LHCN-M2 (cell line): ENCODE measurements at regions not wholly inside any gene's neighbourhood (a gene's known extent, or its start where the extent isn't known, plus 50 kb on each side); places are given as distances from the start of the nearest gene placed in this dataset.

Experiments
- DNase-seq: peaks from one replicate; pipeline ENCODE4 v3.0.0-alpha.2; 2012; ENCODE audit warnings: low read depth

DNA sequence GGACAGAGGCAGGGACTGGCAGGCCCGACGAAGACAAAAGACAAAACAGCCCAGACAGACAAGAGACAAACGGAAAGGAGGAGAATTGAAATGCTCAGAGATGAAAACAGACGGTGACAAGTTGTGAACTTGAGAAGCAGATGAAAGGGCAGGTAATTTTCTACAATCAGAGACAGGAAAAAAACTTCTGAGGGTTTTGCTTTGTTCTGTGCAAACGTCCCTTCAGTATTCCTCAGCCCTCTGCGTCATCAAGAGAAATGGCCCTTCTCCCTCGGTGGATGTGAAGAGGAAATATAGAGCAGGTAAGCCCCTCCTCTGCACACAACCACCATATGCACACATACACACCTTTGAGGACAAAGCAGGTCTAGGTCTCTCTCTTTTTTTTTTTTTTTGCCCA is 206.6 kb downstream of the UACA start:
- DNase-seq = no peak

DNA sequence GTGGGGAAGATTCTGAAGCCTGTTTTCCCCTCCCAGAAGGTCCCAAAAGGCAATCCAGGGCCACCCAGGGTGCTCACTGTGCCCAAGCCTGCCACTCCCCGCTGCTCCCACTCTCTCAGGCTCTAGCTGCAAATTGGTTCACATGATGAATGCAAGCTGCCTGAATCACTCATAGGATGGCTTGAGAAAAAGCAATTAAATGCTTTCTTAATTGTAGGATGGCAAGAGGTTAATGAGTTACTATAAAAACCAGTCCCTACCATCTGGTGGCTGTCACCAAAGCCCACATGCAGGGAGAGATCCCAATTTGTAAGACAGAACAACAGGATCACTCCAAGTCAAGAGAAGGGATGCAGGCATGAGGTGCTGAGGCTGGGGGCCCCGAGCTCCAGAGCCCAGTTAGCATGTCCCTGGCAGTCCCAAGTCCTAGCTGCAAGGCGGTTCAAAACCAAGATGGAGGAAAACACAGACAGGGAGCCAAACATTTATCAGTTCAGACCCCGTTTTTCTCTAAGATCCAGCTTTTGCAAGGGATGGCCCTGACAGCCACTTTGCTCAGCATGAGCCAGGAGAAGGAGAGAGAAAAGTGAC is 207.1 kb downstream of the UACA start:
- DNase-seq = no peak

DNA sequence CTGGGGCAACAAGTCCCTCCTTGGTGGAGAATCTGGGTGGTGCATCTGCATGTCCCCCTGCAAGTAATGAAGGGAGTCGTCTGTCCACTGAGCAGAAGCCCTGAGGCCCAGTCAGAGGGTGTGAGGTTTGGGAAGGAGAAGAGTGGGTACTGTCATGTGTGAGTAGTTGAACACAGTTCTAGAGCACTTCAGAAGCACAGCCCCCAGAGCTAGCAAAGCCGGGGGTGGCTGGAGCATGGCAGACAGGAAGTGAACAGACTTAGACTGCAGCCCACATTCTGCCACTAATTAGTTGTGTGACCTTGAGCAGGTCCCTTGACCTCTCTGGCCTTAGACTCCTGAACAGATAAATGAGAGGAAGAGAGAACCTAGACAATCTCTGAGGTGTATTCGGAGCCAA is 207.6 kb downstream of the UACA start:
- no peak for DNase-seq

DNA sequence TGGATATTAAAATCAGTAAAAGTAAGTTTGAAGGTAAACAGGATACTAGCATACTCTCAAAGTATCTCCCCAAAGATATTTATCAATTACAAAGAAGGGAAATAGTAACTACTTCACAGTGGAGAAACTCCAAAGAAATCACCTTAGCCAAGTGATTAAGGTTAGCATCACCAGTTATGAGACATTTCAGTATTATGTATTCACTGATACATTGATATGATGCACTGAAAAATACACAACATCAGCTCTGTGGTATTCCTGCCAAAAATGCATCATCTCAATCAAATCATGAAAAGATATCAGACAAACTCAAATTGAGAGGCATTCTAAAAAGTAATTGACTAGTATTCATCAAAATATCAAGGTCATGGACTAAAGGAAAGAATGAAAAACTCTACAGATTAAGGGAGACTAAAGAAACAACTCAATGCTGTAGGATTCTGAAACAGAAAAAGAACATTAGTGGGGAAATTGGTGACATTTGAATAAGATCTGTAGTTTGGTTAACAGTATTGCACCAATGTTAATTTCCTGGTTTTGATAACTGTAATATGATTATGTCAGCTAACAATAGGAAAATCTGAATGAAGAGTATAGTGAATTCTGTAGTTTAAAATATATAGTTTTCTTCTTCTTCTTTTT is 215.4 kb downstream of the UACA start:
- no peak for DNase-seq

DNA sequence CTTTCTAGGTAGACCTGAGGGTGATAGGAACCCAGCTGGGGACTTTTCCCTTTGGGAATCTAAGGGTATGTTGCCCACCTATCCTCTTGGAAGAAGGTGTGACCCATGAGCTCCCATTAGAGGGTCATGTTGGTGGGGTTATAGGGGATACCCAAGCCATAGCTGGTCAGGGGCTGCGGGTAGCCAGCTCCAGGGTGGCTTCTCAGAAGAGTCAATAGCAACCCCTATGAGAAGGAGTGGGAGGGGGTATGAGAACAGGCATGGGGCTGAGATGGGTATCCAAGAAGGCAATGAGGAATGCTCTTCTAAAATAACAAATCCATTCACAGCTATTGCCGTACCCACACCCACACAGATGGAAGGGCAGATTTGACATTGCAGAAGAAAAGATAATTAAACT is 217.8 kb downstream of the UACA start:
- no peak for DNase-seq

DNA sequence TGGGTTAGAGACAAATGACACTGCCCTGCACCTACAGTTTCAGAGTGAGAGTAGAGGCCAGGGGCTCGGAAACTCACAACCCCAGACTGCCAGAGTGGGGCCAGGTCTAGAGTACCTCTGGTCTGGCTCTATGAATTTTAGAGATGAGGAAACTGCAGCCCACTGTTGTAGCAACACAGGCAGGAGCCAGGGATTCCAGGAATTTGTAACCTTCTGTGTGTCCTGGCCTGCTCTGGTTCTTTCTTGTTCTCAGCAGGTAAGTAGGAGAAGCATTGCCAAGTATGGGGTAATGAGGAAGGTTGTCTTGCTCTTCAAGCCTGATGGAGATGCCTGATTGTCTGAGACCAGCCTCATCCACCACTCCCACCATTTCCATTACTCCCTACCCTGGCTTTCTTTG is 221.8 kb downstream of the UACA start:
- DNase-seq = no peak

DNA sequence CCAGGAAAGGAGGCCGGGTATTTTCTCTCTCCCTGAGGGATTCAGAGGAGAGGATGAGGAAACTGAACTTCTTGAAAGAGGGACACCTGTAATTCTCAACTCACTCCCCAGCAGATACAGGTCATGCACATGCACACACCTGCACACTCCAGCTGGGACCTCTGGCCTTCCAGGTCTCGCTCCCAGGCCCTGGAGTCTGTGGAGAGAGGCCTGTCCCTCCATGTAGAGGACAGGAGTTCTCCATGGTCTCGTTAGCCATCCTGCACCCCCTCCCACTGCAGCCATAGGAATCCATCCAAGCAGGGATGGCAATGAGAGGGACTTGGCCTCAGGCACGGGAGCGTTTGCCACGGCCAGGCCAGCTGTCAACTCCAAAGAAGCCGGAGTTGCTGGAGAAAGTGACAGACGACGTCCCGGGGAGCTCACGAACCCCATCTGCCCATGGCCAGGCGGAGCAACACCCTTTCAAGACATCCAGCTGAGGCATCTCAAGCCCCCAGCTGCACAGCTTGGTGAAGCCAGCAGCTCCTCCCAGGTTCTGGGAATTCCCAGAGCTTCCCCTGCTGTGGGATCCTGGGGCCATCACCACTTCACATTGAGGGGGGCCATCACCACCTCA is 223.3 kb downstream of the UACA start:
- DNase-seq = no peak

DNA sequence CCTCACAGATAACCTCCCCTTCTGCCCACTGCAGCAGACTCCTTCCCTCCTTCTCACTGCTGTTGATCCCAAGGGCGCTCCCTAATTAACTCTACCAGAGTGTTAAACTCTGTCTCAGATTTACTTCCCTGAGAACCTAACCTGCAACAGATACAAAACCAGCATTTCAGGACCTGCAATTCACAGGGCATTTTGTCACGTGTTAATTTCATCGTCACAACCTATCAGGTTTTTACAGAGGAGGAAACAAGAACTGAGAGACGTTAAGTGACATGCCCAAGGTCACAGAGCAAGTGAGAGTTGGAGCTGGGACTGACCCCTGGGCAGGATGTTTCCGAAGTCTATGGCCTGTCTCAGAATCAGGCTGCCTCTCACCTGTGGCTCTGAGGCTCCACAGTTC is 223.9 kb downstream of the UACA start:
- DNase-seq = no peak

DNA sequence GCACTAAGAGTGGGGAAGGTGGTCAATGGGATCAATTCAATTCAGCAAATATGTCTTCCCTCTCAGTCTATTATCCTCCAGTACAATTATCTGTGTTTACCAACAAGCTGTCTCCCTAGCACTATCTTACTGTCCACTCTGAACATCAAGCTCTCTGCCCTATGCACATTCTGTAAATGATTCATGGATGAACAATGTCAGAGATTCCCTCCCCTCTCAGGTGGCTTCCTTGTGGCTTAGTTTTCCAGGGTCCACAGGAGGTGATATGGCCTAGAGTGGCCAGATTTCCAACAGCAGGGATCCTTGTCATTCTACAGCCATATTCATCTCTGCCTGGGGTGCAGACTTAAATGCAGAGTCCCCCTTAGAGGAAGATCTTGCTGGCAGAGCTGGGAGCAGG is 225.1 kb downstream of the UACA start:
- DNase-seq = no peak

DNA sequence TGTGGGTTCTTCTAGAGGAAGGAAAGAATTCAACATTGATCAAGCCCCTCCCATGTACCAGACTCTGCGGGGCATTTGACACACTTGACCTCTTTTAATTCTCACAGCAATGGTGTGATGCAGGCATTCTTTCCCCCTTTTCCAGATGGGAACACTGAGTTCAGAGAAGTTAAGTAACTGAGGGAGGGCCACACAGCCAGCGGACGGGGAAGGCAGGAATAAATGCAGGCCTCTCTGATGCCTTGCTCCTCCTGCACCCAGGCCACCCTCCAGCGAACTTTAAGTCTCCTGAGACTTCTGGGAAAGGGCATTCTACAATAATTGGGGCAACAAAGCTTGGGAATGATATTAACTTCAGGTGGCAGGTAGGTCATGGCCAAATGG is 227.4 kb downstream of the UACA start:
- DNase-seq = no peak

DNA sequence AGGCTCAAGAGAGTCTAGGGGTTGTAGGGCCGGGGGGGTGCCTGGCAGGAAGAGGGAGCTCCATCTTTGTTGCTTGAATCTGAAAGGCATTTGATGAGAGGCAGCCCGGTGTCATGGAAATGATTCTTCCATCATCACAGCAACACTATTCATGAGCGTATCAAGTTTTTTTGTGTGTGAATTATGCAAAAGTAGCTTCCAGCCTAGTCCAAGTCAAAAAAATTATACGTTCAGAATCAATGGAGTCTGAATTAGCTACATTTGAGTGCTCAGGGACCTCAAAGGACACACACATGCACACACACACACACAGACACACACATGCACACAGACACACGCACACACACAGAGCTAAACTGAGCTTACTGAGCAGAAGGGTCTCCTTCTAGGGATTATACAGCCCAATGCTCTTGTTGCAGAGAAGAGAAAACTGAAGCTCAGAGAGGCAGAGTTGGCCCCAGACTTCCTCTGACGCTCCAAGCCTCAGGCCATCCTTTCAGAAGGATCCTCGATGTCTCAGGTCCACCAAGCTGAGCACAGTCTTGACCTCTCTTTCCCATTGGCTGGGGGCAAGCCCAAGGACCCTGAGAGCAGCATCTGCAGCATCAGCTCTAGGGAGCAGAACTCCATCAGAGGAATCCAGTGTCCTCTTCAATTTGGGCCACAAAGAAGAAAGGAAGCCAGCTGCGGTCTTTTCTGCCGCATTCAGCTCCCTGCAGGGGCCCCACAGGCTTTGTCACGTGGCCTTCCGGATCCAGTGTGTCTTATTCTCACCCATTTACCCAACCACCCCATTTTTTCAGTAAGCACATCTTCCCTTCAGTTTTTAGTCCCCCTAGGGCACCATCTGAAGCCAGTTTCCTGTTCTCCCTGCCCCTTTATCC is 228.0 kb downstream of the UACA start:
- DNase-seq = no peak

DNA sequence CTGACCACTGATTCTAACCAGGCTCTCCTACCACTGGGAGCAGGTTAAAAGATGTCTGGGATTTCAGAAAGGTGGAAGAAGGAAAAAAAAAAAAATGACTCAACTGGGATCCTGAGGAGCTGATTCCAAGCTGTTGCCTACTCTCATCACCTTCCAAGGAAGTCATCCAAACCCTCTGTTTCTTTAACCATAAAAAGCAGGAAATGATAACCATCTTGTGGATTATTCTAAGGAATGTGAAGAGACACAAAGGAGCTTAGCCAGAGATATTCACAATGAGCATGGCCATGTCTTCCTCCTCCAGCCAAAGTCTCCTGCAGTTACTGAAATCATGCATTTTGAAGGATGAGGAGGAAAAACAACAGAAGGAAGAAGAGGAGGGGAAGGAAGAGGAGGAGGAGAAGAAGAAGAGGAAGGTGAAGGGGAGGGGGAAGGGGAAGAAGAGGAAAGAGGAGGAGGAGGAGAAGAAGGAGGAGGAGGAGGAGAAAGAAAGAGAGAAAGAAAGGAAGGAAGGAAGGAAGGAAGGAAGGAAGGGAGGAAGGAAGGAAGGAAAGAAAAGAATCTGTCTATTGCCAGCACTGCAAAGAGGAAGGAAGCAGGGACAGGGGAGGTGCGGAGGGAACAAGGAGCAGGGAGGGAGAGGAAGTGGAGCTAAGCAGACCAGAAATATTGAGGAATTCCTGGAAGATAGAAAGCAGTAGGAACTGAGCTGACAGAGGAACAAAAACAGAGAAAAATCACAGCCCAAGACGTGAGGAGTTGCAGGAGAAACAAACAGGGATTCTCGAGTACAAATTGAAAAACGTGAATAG is 229.2 kb downstream of the UACA start:
- DNase-seq = no peak

DNA sequence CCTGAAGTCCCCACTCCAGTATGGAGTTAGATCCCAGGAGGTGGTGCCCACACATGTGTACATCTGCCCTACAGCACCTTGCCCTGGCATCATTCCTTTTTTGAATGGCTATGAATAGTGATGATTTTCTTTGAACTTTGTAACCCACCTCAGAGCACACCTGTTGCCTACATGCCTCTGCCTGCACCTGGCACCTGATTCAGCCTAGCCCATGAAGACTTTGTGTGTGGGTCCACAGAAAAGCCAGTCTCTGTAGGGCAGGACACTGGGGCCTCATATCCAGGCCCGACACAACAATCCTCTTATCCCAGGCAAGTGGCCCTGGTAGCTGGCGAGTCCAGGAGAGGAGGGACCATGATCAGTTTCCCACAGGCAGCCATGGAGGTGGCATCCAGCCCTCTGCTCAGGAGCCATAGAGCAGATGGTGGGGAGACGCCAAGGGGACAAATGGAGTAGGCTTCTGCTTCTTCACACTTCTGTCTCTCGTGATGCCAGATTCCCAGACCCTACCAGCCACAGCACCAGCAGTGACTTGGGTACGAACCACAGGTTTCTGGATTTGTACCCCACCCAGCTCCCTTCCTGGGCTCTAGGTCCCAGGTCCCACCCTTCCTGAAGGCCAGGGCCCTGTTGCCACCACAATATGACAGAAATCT is 230.7 kb downstream of the UACA start:
- DNase-seq = no peak

DNA sequence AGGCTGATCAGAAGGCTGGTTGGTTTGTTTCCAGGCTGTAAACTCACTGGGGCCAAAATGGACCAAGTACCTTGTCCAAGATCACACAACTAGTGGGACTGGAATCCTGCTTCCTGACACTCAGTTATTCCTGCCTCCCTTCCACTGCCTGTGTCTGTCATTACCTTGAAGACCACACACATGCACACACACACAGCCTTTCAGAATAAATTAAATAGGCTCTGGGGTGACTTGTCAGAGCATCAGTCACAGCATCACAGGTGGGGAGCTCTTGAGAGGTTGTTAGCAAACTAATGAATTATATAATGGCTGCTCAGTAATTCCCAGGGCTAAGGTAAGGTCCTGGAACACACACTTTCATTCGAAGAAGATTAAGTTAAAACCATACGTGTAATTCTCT is 231.8 kb downstream of the UACA start:
- no peak for DNase-seq

DNA sequence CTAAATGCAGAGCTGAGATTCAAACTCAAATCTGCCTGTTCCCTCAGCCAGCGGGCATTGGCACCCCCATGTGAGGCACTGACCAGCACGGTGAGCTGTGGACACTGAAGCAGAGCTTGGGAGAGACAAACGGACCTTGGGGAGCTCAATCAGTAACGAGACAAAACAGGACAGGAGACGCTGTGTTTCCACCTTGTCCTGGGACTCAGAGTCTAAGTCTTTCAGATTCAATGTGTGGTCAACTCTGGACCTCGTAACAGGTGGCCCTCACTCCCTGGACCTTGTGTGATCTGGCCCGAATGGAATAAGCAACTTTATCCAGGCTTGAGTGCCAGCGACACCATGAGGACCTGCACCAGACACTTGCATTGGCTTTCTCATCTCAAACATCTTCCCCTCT is 232.5 kb downstream of the UACA start:
- DNase-seq = no peak

DNA sequence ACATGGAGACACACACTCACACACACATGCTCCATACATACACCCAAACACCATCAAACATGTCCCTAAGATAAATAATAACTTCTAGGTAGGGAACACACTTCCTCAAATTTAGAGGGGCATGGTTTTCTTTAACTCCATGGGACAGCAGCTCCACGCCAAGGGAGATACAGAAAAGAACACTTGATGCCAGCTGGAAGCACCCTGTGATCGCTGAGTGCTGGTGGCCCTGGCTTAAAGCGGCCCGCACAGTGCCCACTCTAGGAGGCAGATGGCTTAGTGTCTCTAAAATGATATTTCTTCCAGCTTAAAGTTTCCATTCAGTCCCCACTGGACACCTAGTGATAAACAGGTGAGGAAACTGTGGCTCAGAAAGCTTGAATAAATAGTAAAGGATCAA is 232.9 kb downstream of the UACA start:
- DNase-seq = no peak

DNA sequence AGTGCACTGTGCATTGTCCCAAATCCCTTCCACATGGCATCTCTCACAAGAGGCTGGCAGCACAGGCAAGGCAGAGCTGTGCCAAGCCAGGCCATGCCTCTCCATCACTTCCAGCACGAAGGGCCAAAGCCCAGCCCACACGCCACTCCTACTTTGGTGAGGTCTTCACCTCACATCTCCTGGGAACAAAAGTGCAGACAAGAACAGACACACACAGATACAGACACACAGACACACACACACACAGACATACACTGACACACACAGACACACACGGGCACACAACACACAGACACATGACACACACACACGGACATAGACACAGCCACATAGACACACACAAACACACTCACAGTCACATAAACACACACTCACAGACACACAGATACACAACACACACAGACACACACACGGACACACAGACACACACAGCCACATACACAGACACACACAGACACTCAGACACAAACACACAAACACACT is 233.3 kb downstream of the UACA start:
- no peak for DNase-seq

DNA sequence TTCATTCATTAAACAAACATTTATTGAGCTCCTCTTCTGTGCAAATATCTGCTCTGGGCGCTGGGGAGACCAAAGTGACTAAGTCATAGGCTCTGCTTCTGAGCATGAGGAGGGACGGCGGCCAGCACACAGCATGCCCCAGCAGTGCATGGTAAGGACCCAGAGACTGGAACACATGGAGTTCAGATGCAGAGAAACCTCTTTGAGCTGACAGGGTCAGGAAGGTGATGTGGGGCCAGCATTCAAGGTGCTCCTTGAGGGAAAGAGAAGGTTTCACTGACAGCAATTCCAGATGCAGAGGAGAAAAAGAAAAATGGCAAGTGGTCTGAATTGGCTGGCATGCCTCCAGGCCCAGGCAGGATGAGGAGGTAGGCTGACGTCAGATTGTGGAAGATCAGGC is 234.5 kb downstream of the UACA start:
- DNase-seq = no peak

DNA sequence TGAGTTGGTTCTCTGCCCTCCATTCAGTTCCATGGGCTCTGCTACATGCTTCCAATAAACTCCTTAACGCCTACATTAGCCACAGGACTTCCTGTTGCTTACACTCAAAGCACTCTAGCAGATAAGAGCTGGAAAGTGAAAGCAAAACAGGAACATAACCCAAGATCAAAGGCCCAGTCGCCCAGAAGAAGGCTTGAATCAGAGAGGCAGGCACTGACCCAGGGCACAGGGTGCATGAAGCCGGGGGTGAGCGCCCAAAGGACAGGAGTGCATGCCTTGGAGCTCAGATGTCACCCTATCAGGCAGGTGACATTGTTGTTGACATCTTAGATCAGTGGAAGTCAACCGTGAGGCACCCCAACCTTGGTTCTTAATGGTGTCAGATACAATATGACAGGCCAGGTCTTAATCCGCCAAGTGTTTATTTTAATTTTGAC is 235.1 kb downstream of the UACA start:
- DNase-seq = no peak

DNA sequence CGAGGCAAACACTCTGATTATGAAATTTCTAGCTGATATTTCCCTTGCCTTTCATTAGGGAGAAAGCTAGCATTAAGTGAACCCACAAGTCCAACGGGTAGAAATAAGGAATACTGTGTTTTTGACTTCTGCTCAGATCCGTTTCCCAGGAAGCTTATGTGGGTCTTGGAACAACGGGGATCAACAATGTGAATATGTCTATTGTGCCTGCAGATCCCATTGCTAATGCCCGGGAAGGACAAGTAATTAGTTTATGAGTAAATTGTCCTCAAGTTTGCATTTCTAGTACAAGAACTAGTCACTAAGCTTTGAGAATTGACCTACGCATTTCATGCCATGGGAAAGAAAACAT is 236.4 kb downstream of the UACA start:
- no peak for DNase-seq
